Hepatocyte (in vitro differentiated cells): ENCODE measurements at regions not wholly inside any gene's neighbourhood (a gene's known extent, or its start where the extent isn't known, plus 50 kb on each side); places are given as distances from the start of the nearest gene placed in this dataset.

Source experiments
- DNase-seq: peaks from one replicate; pipeline ENCODE4 v3.0.0-alpha.2; 2016; ENCODE audit warnings: low spot score
- H2AFZ ChIP-seq: fragments of 200-600 bp; sonication (generic); 2 replicates; pipeline ENCODE4 v1.6.0; 2016; ENCODE audit warnings: antibody characterized with exemption, mild to moderate bottlenecking
- H3K27ac ChIP-seq: fragments of 200-600 bp; sonication (generic); 2 replicates; pipeline ENCODE4 v1.5.1; 2016; ENCODE audit warnings: mild to moderate bottlenecking
- H3K27me3 ChIP-seq: fragments of 200-600 bp; sonication (generic); 2 replicates; pipeline ENCODE4 v1.6.1; 2016
- H3K36me3 ChIP-seq: fragments of 200-600 bp; sonication (generic); replicated peaks from 2 replicates; pipeline ENCODE4 v1.5.1; 2016; ENCODE audit warnings: low read depth; ENCODE audit not compliant: insufficient read depth
- H3K4me1 ChIP-seq: fragments of 200-600 bp; sonication (generic); 2 replicates; pipeline ENCODE4 v1.5.1; 2016; ENCODE audit warnings: mild to moderate bottlenecking, moderate library complexity; ENCODE audit not compliant: insufficient read depth
- H3K4me2 ChIP-seq: fragments of 200-600 bp; sonication (generic); 2 replicates; pipeline ENCODE4 v1.6.0; 2016
- H3K4me3 ChIP-seq: fragments of 200-600 bp; sonication (generic); 2 replicates; pipeline ENCODE4 v1.5.1; 2016; ENCODE audit warnings: mild to moderate bottlenecking
- H3K79me2 ChIP-seq: fragments of 200-600 bp; sonication (generic); 2 replicates; pipeline ENCODE4 v1.6.0; 2017; ENCODE audit warnings: mild to moderate bottlenecking
- H3K9me2 ChIP-seq: fragments of 200-600 bp; sonication (generic); replicated peaks from 2 replicates; pipeline ENCODE4 v1.6.0; 2017; ENCODE audit warnings: mild to moderate bottlenecking; ENCODE audit not compliant: insufficient read depth
- H3K9me3 ChIP-seq: fragments of 200-600 bp; sonication (generic); 2 replicates; pipeline ENCODE4 v1.5.1; 2016; ENCODE audit warnings: low read depth, mild to moderate bottlenecking
- H4K20me1 ChIP-seq: fragments of 200-600 bp; sonication (generic); 2 replicates; pipeline ENCODE4 v1.6.0; 2016; ENCODE audit warnings: mild to moderate bottlenecking; ENCODE audit not compliant: insufficient read depth, poor library complexity, severe bottlenecking
- CTCF ChIP-seq: fragments of 200-600 bp; sonication (generic); IDR thresholded peaks from 2 replicates; pipeline ENCODE4 v1.5.1; 2016; ENCODE audit warnings: antibody characterized with exemption, mild to moderate bottlenecking; ENCODE audit not compliant: poor library complexity
- EZH2 ChIP-seq: fragments of 200-600 bp; sonication (generic); IDR thresholded peaks from 2 replicates; pipeline ENCODE4 v1.6.1; 2016; ENCODE audit warnings: antibody characterized with exemption, mild to moderate bottlenecking, borderline replicate concordance
- EZH2phosphoT487 ChIP-seq: fragments of 200-600 bp; sonication (generic); IDR thresholded peaks from one replicate; pipeline ENCODE4 v1.6.1; 2018; ENCODE audit warnings: antibody characterized with exemption, mild to moderate bottlenecking, low read depth, moderate library complexity; ENCODE audit not compliant: unreplicated experiment, severe bottlenecking
- WGBS: methylation state at CpG from one replicate; pipeline ENCODE4 v1.1.6; 2016; ENCODE audit warnings: low lambda C conversion rate; ENCODE audit errors: missing lambda C conversion rate; 5-methylcytosine and 5-hydroxymethylcytosine counted together

GRCh38 chr3:55128225-55128823 is 200.5 kb upstream of the LRTM1 start:
- DNase-seq = no peak
- TF ChIP-seq CTCF (no peak), EZH2 (no peak), EZH2phosphoT487 (no peak)

GRCh38 chr3:55127565-55127964 is 199.7 kb upstream of the LRTM1 start:
- no peaks in the 10 kb centered on the region for H3K9me3 ChIP-seq
- H3K4me3 ChIP-seq = no peak overlapping the region
- no peak overlapping the region for H2AFZ ChIP-seq
- TF ChIP-seq EZH2phosphoT487 (no peak), EZH2 (no peak), CTCF (no peak)
- no peaks in the 10 kb centered on the region for H4K20me1 ChIP-seq
- WGBS = 81% methylated on average over 4 of the region's 4 CpGs
- no peaks in the 10 kb centered on the region for H3K36me3 ChIP-seq
- no peaks in the 10 kb centered on the region for H3K4me1 ChIP-seq
- no peak for DNase-seq
- H3K79me2 ChIP-seq = no peaks in the 10 kb centered on the region
- no peaks in the 10 kb centered on the region for H3K27me3 ChIP-seq
- no peak overlapping the region for H3K4me2 ChIP-seq
- H3K9me2 ChIP-seq = no peaks in the 10 kb centered on the region
- H3K27ac ChIP-seq = no peak overlapping the region

More at GRCh38 chr3:55128225-55128823, 200.5 kb upstream of the LRTM1 start:
- H3K27me3 ChIP-seq = no peaks in the 10 kb centered on the region
- no peak overlapping the region for H2AFZ ChIP-seq
- no peak overlapping the region for H3K27ac ChIP-seq
- no peaks in the 10 kb centered on the region for H3K36me3 ChIP-seq
- no peaks in the 10 kb centered on the region for H3K9me2 ChIP-seq
- H3K9me3 ChIP-seq = no peaks in the 10 kb centered on the region
- no peaks in the 10 kb centered on the region for H3K79me2 ChIP-seq
- H3K4me3 ChIP-seq = no peak overlapping the region
- H3K4me2 ChIP-seq = no peak overlapping the region
- H3K4me1 ChIP-seq = no peaks in the 10 kb centered on the region
- no peaks in the 10 kb centered on the region for H4K20me1 ChIP-seq
- 47% methylated on average over 8 of the region's 8 CpGs for WGBS

GRCh38 chr3:55124371-55124770 is 196.5 kb upstream of the LRTM1 start:
- no peaks in the 10 kb centered on the region for H3K4me1 ChIP-seq
- no peaks in the 10 kb centered on the region for H3K9me2 ChIP-seq
- no peak for DNase-seq
- no peaks in the 10 kb centered on the region for H4K20me1 ChIP-seq
- H3K4me3 ChIP-seq = no peak overlapping the region
- H3K4me2 ChIP-seq = no peak overlapping the region
- no peak overlapping the region for H2AFZ ChIP-seq
- no peak overlapping the region for H3K27ac ChIP-seq
- H3K36me3 ChIP-seq = no peaks in the 10 kb centered on the region
- H3K9me3 ChIP-seq = no peaks in the 10 kb centered on the region
- no peaks in the 10 kb centered on the region for H3K79me2 ChIP-seq
- WGBS = 66% methylated on average over 4 of the region's 4 CpGs
- no peaks in the 10 kb centered on the region for H3K27me3 ChIP-seq
- TF ChIP-seq EZH2 (no peak), CTCF (no peak), EZH2phosphoT487 (no peak)
